ENCODE measurements at regions not wholly inside any gene's neighbourhood (a gene's known extent, or its start where the extent isn't known, plus 50 kb on each side); places are given as distances from the start of the nearest gene placed in this dataset.

DNA sequence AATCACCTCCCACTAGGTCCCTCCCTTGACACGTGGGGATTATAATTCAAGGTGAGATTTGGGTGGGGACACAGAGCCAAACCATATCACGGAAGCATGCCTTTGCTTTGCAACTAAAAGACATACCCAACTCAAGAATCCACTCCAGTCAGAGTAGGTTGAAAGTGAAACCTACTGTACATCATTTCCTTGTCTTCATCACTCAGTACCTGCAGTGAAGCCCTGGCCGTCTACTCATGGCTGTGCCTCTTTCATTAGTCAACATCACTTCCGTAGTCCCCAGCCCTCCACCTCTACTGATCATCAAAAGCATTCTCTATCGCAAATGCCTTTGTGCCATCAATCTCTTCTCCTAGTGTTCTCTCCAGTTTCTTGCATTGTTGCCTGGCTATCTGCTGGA, 343.1 kb upstream of the ARGLU1 start:
- no peak for TF ChIP-seq CTCF (IDR thresholded peaks at IDR 0.05; ENCODE audit: control insufficient read depth, insufficient read depth, low read depth, low read length, missing control alignments)
- H3K4me3 ChIP-seq (ENCODE audit: control insufficient read depth, low read depth, low read length), result no peak overlapping the region
- DNase-seq (ENCODE audit: low read depth), result no peak

- TF ChIP-seq CTCF (IDR thresholded peaks at IDR 0.05; ENCODE audit: control insufficient read depth, insufficient read depth, low read depth, low read length, missing control alignments), result no peak
- DNase-seq (ENCODE audit: low read depth), result no peak
- H3K4me3 ChIP-seq (ENCODE audit: control insufficient read depth, low read depth, low read length), result no peak overlapping the region
Observed at GRCh38 chr13:106906426-106906996, 338.6 kb upstream of the ARGLU1 start.

DNA sequence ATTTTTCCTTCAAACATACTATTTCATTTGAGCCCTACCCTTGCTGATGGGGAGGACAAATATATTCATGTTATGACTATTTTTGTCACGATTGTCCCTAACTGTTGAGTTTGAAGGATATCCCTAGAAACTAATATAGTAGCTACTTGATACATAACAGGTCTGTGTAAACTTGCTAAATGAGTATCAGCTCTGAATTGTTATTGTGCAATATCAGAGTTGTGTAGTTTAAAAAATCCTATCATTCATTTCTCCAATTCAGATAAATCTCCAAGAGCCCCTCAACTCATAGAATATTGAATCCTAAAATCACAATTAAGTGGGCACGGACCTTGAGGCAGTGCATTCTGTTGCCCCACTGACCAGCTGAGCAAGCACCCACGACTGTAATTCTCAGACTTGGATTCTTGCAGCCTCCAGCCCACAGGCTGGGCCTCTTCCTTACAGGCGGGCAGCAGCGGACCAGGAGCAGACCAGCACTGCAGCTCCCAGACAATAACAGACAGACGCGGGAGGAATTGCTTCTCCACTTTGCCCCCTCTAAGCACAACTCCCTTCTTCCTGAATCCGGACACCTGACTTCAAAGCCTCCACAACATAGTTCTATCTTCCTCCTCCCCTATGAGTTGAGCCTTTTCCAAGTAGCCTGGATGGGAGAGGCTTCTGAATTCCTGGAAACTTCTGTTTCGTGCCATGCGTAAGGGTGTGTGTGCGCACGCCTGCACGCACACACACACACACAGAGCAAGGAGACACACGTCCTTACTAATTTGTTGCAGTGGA, 337.6 kb upstream of the ARGLU1 start:
- TF ChIP-seq CTCF (IDR thresholded peaks at IDR 0.05; ENCODE audit: control insufficient read depth, insufficient read depth, low read depth, low read length, missing control alignments), result no peak
- no peak for DNase-seq (ENCODE audit: low read depth)
- no peak overlapping the region for H3K4me3 ChIP-seq (ENCODE audit: control insufficient read depth, low read depth, low read length)

DNA sequence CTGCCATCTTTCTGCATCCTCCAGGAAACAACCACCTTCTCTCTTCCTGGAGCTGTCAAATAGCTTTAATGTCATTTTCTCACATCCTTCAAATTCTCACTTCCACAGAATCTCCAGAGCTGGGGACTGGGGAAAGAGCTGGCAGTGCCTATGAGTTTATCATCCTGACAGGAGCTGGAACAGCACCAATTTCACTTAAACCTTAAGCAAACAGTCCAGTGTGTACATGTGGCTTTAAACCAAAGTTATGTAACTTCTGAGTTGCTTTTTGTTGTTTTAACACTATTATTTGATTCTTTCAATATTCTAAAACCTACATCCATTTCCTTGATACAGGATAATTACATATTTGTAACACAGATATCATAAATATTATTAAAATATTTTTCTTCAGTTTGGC, 331.5 kb upstream of the ARGLU1 start:
- no peak for TF ChIP-seq CTCF (IDR thresholded peaks at IDR 0.05; ENCODE audit: control insufficient read depth, insufficient read depth, low read depth, low read length, missing control alignments)
- DNase-seq (ENCODE audit: low read depth), result no peak
- no peak overlapping the region for H3K4me3 ChIP-seq (ENCODE audit: control insufficient read depth, low read depth, low read length)

GRCh38 chr13:106898231-106898630, 330.3 kb upstream of the ARGLU1 start:
- DNase-seq (ENCODE audit: low read depth), result no peak
- TF ChIP-seq CTCF (IDR thresholded peaks at IDR 0.05; ENCODE audit: control insufficient read depth, insufficient read depth, low read depth, low read length, missing control alignments), result no peak
- no peak overlapping the region for H3K4me3 ChIP-seq (ENCODE audit: control insufficient read depth, low read depth, low read length)

GRCh38 chr13:106888148-106888547, 320.2 kb upstream of the ARGLU1 start:
- no peak for DNase-seq (ENCODE audit: low read depth)
- no peak for TF ChIP-seq CTCF (IDR thresholded peaks at IDR 0.05; ENCODE audit: control insufficient read depth, insufficient read depth, low read depth, low read length, missing control alignments)
- H3K4me3 ChIP-seq (ENCODE audit: control insufficient read depth, low read depth, low read length), result no peak overlapping the region
